PFSK-1 (cell line): ENCODE measurements at regions not wholly inside any gene's neighbourhood (a gene's known extent, or its start where the extent isn't known, plus 50 kb on each side); places are given as distances from the start of the nearest gene placed in this dataset.

Experiments
- FOXP2 ChIP-seq: optimal IDR thresholded peaks from 2 replicates; pipeline ENCODE3; 2011; ENCODE audit warnings: borderline replicate concordance, control low read depth, inconsistent platforms; ENCODE audit not compliant: insufficient read depth; ENCODE audit errors: extremely low read length, extremely low read depth
- POLR2AphosphoS5 ChIP-seq: IDR thresholded peaks from 2 replicates; pipeline ENCODE4 v1.6.1; 2012; ENCODE audit warnings: low read depth, mild to moderate bottlenecking, control low read depth, low read length, moderate library complexity
- REST ChIP-seq, 2 experiments: IDR thresholded peaks; 2 replicates each; pipeline versions ENCODE4 v1.6.1 to v1.8.0; 2011 to 2012; ENCODE audit warnings: low read depth in 2 of 2, low read length in 2 of 2, control low read depth in 1 of 2, inconsistent platforms in 1 of 2, mild to moderate bottlenecking in 1 of 2, moderate library complexity in 1 of 2; ENCODE audit not compliant: insufficient read depth in 1 of 2
- SIN3A ChIP-seq: IDR thresholded peaks from 2 replicates; pipeline ENCODE4 v1.6.1; 2012; ENCODE audit warnings: mild to moderate bottlenecking, low read length, moderate library complexity, borderline replicate concordance; ENCODE audit not compliant: insufficient read depth
- TAF1 ChIP-seq: IDR thresholded peaks from 2 replicates; pipeline ENCODE4 v1.6.1; 2012; ENCODE audit warnings: low read length, control low read depth, borderline replicate concordance; ENCODE audit not compliant: insufficient read depth

- no peak for TF ChIP-seq POLR2AphosphoS5
- no peak for TF ChIP-seq TAF1
- TF ChIP-seq REST (IDR thresholded peaks at IDR 0.05; ENCODE audit: insufficient read depth in 1 of 2, low read depth in 2 of 2, low read length in 2 of 2), result no peak
Observed at GRCh38 chr20:6887966-6888365, 120.5 kb downstream of the BMP2 start.

- TF ChIP-seq SIN3A, result no peak
- TF ChIP-seq FOXP2, result no peak
- TF ChIP-seq REST (IDR thresholded peaks at IDR 0.05; ENCODE audit: insufficient read depth in 1 of 2, low read depth in 2 of 2, low read length in 2 of 2), result no peak
- no peak for TF ChIP-seq POLR2AphosphoS5
- TF ChIP-seq TAF1, result no peak
Observed at GRCh38 chr20:6888736-6889395, 121.4 kb downstream of the BMP2 start.

- TF ChIP-seq REST (IDR thresholded peaks at IDR 0.05; ENCODE audit: insufficient read depth in 1 of 2, low read depth in 2 of 2, low read length in 2 of 2) (no peak), POLR2AphosphoS5 (no peak), FOXP2 (no peak), TAF1 (no peak), SIN3A (no peak)
Observed at GRCh38 chr20:6892724-6893123, 125.2 kb downstream of the BMP2 start.

- TF ChIP-seq SIN3A, result no peak
- TF ChIP-seq TAF1, result no peak
- TF ChIP-seq POLR2AphosphoS5, result no peak
- TF ChIP-seq FOXP2, result no peak
- no peak for TF ChIP-seq REST (IDR thresholded peaks at IDR 0.05; ENCODE audit: insufficient read depth in 1 of 2, low read depth in 2 of 2, low read length in 2 of 2)
Observed at GRCh38 chr20:6898928-6899327, 131.4 kb downstream of the BMP2 start.

- TF ChIP-seq SIN3A, result no peak
- no peak for TF ChIP-seq FOXP2
- no peak for TF ChIP-seq REST (IDR thresholded peaks at IDR 0.05; ENCODE audit: insufficient read depth in 1 of 2, low read depth in 2 of 2, low read length in 2 of 2)
- no peak for TF ChIP-seq POLR2AphosphoS5
Observed at GRCh38 chr20:6906871-6907270, 139.4 kb downstream of the BMP2 start.
